Right kidney (tissue), 1 donor: ENCODE measurements at regions not wholly inside any gene's neighbourhood (a gene's known extent, or its start where the extent isn't known, plus 50 kb on each side); places are given as distances from the start of the nearest gene placed in this dataset.
"Not testable (repeated sequence)": the region's sequence is repeated elsewhere in the genome, so short reads cannot be mapped to it uniquely, and the experiment has no call there.

Experiments
- DNase-seq: peaks from one replicate; pipeline ENCODE4 v3.0.0-alpha.2; 2016

DNA sequence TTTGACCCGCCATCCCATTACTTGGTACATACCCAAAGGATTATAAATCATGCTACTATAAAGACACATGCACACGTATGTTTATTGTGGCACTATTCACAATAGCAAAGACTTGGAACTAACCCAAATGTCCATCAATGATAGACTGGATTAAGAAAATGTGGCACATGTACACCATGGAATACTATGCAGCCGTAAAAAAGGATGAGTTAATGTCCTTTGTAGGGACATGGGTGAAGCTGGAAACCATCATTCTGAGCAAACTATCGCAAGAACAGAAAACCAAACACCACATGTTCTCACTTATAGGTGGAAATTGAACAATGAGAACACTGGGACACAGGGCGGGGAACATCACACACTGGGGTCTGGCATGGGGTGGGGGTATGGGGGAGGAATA is 57.1 kb upstream of the GMDS start:
- not testable (repeated sequence) for DNase-seq

DNA sequence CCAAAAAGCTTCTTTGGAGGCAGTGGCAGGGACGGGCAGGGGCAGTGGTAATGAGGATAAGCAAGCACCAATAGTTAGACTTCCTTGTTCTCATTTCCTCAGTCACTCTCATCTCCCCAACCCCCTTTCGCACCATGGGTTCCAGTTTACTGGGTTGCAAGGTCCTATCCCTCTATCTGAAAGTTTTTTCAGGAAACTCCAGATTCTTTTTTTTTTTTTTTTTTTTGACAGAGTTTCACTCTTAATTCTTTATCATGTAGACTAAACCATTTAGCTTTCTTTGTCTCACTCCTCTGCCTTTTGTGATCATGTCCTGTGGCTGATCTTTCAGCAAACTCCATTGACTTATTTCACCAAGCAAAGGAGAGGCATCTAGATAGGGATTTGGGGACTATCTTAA is 51.4 kb upstream of the GMDS start:
- no peak for DNase-seq
